Common myeloid progenitor, CD34-positive (primary cell): ENCODE measurements at regions not wholly inside any gene's neighbourhood (a gene's known extent, or its start where the extent isn't known, plus 50 kb on each side); places are given as distances from the start of the nearest gene placed in this dataset.
"Not testable (repeated sequence)": the region's sequence is repeated elsewhere in the genome, so short reads cannot be mapped to it uniquely, and the experiment has no call there.

Experiments used
- CTCF ChIA-PET: fragments of 350-600 bp; sonication (Branson Sonifier 250); formaldehyde crosslinking; loops from one replicate; lab custom pipeline; 2021; ENCODE audit warnings: antibody characterized with exemption; lab: Charles Lee
- POLR2A ChIA-PET: fragments of 350-600 bp; sonication (Branson Sonifier 250); formaldehyde crosslinking; loops from one replicate; lab custom pipeline; 2021; ENCODE audit warnings: antibody characterized with exemption; lab: Charles Lee
- DNase-seq, 3 donors: peaks; one replicate each; pipeline versions ENCODE4 v3.0.0 to v3.0.0-alpha.2; 2013
- H3K27ac ChIP-seq, 2 experiments: 1 replicate in 1 of 2; 2 replicates in 1 of 2; pipeline ENCODE4 v1.7.0; 2013; ENCODE audit warnings: inconsistent platforms in 2 of 2, low read length in 2 of 2, mild to moderate bottlenecking in 2 of 2, low read depth in 1 of 2, moderate library complexity in 1 of 2; ENCODE audit not compliant: severe bottlenecking in 2 of 2, insufficient read depth in 1 of 2, poor library complexity in 1 of 2
- H3K27me3 ChIP-seq, 5 experiments: replicated peaks in 2 of 5; 1 replicate in 3 of 5; 2 replicates in 2 of 5; pipeline versions ENCODE4 v1.6.1 to v1.7.0; 2013; ENCODE audit warnings: low read length in 4 of 5, mild to moderate bottlenecking in 2 of 5, moderate library complexity in 2 of 5, inconsistent platforms in 1 of 5; ENCODE audit not compliant: insufficient read depth in 5 of 5, control insufficient read depth in 4 of 5
- H3K36me3 ChIP-seq, 4 experiments: 1 replicate in 2 of 4; 2 replicates in 2 of 4; pipeline versions ENCODE4 v1.6.1 to v1.7.0; 2013; ENCODE audit warnings: low read length in 3 of 4, control low read depth in 1 of 4, mild to moderate bottlenecking in 1 of 4; ENCODE audit not compliant: control insufficient read depth in 4 of 4, insufficient read depth in 4 of 4
- H3K4me1 ChIP-seq, 4 experiments: 1 replicate in 3 of 4; 2 replicates in 1 of 4; pipeline versions ENCODE4 v1.6.1 to v1.7.1; 2013; ENCODE audit warnings: low read length in 3 of 4, mild to moderate bottlenecking in 3 of 4, control low read depth in 1 of 4, inconsistent platforms in 1 of 4, moderate library complexity in 1 of 4; ENCODE audit not compliant: control insufficient read depth in 4 of 4, insufficient read depth in 4 of 4; ENCODE audit errors: control extremely low read depth in 1 of 4
- H3K4me3 ChIP-seq, 7 experiments: 1 replicate in 4 of 7; 2 replicates in 3 of 7; pipeline versions ENCODE4 v1.5.1 to v1.7.0; 2013; ENCODE audit warnings: mild to moderate bottlenecking in 7 of 7, low read length in 6 of 7, moderate library complexity in 6 of 7, inconsistent platforms in 2 of 7, low read depth in 2 of 7, control low read depth in 1 of 7; ENCODE audit not compliant: insufficient read depth in 4 of 7, control insufficient read depth in 1 of 7; ENCODE audit errors: extremely low read depth in 1 of 7
- H3K9me3 ChIP-seq, 5 experiments: 1 replicate in 4 of 5; 2 replicates in 1 of 5; pipeline versions ENCODE4 v1.6.1 to v1.7.1; 2013; ENCODE audit warnings: low read length in 4 of 5, mild to moderate bottlenecking in 2 of 5, inconsistent platforms in 1 of 5, low read depth in 1 of 5, moderate library complexity in 1 of 5; ENCODE audit not compliant: control insufficient read depth in 4 of 5, insufficient read depth in 2 of 5; ENCODE audit errors: control extremely low read depth in 1 of 5
- WGBS: methylation state at CpG from one replicate; pipeline ENCODE4 v1.1.5; 2013; ENCODE audit not compliant: insufficient coverage; 5-methylcytosine and 5-hydroxymethylcytosine counted together

GRCh38 chr2:5019324-5019723, 672.9 kb upstream of the SOX11 start:
- CTCF ChIA-PET = no interaction called here
- H3K9me3 ChIP-seq = peaks cover 0 to 10% (median 3%) of the 10 kb centered on the region in 5 experiments

DNA sequence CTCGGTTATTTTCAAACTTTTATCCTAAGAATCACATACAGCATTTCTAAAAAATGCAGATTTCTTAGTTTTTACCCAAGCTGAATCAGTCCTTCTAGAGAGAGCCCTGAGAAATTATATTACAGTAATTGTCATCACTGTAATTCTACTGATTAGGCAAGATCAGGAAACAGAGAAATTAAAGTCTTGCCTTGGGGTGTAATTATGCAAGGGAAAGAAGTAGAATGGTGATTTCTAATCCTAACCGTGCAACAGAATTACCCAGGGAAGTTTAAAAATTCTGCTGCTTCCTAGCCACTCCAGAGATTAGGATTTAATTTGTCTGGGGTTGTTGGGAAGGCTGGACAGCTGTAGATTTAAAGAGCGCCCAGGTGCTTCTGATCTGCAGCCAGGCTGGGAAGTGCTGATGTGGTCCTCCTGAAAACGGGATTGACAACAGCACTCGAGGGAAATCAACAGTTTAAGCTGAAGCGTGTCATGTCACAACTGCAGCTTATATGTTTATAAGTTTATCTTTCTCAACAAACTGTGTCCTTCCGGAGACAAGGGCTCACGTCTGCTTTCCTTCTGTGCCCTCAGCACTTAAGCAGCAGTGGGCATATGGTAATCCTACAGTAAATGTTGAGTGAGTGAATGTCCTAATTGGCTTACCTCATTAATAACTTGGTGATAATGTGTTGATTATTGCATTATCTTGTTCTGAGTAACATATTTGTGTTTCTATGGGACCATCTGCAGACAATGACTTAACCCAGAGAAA, 671.9 kb upstream of the SOX11 start:
- CTCF ChIA-PET = no interaction called here
- H3K27ac ChIP-seq = no peak overlapping the region
- no peak overlapping the region for H3K4me3 ChIP-seq
- H3K4me1 ChIP-seq = no peaks in the 10 kb centered on the region
- H3K9me3 ChIP-seq = peaks cover 0 to 10% (median 6%) of the 10 kb centered on the region in 5 experiments
- WGBS = 93% methylated on average over 7 of the region's 8 CpGs
- no peaks in the 10 kb centered on the region for H3K27me3 ChIP-seq
- no peaks in the 10 kb centered on the region for H3K36me3 ChIP-seq
- DNase-seq = no peak
- POLR2A ChIA-PET = no interaction called here

More at GRCh38 chr2:5019324-5019723, 672.9 kb upstream of the SOX11 start:
- H3K27me3 ChIP-seq = no peaks in the 10 kb centered on the region
- 78% methylated on average over 3 of the region's 5 CpGs for WGBS
- H3K36me3 ChIP-seq = no peaks in the 10 kb centered on the region
- POLR2A ChIA-PET = no interaction called here
- no peak for DNase-seq
- H3K4me1 ChIP-seq = no peaks in the 10 kb centered on the region
- H3K4me3 ChIP-seq = no peak overlapping the region
- H3K27ac ChIP-seq = no peak overlapping the region

- no peaks in the 10 kb centered on the region for H3K36me3 ChIP-seq
- DNase-seq = peak in 1 of 3 donors; percentile 1
- H3K4me1 ChIP-seq = no peaks in the 10 kb centered on the region
- no peaks in the 10 kb centered on the region for H3K27me3 ChIP-seq
- H3K4me3 ChIP-seq = no peak overlapping the region
- ChIA-PET CTCF (no interaction called here), POLR2A (no interaction called here)
- WGBS = 92% methylated on average over 2 of the region's 2 CpGs
- no peak overlapping the region for H3K27ac ChIP-seq
- H3K9me3 ChIP-seq = peaks cover 0 to 10% (median 6%) of the 10 kb centered on the region in 5 experiments
These were observed 671.0 kb upstream of the SOX11 start for GRCh38 chr2:5021136-5021535.

- H3K36me3 ChIP-seq = no peaks in the 10 kb centered on the region
- no peaks in the 10 kb centered on the region for H3K4me1 ChIP-seq
- no peaks in the 10 kb centered on the region for H3K27me3 ChIP-seq
- POLR2A ChIA-PET = no interaction called here
- CTCF ChIA-PET = no interaction called here
- H3K9me3 ChIP-seq = peaks cover 0 to 10% (median 6%) of the 10 kb centered on the region in 5 experiments
- H3K4me3 ChIP-seq = no peak overlapping the region
- peak in 2 of 3 donors; percentile 20 to 79 for DNase-seq
- 96% methylated on average over 3 of the region's 3 CpGs for WGBS
- no peak overlapping the region for H3K27ac ChIP-seq
These were observed 670.1 kb upstream of the SOX11 start for GRCh38 chr2:5022061-5022460.

GRCh38 chr2:5022708-5023635, 669.2 kb upstream of the SOX11 start:
- H3K36me3 ChIP-seq, H3K4me3 ChIP-seq, CTCF ChIA-PET, H3K4me1 ChIP-seq, H3K27me3 ChIP-seq, POLR2A ChIA-PET, H3K27ac ChIP-seq: not testable (repeated sequence)
- DNase-seq = peak in 1 of 3 donors; percentile 10
- H3K9me3 ChIP-seq = peaks cover 0 to 10% (median 6%) of the 10 kb centered on the region in 5 experiments

- H3K27me3 ChIP-seq = no peaks in the 10 kb centered on the region
- WGBS = 97% methylated on average over 8 of the region's 9 CpGs
- H3K9me3 ChIP-seq = peaks cover 0 to 10% (median 6%) of the 10 kb centered on the region in 5 experiments
- no peak overlapping the region for H3K4me3 ChIP-seq
- no peaks in the 10 kb centered on the region for H3K36me3 ChIP-seq
- ChIA-PET POLR2A (no interaction called here), CTCF (no interaction called here)
- H3K4me1 ChIP-seq = no peaks in the 10 kb centered on the region
- no peak overlapping the region for H3K27ac ChIP-seq
- DNase-seq = no peak
These were observed 665.5 kb upstream of the SOX11 start for GRCh38 chr2:5026571-5027234.
